A549 (cell line): ENCODE measurements at regions not wholly inside any gene's neighbourhood (a gene's known extent, or its start where the extent isn't known, plus 50 kb on each side); places are given as distances from the start of the nearest gene placed in this dataset.

Source experiments
- ATAC-seq, 2 experiments: fragments of 200-7000 bp in 1 of 2; fragments of >200 bp in 1 of 2; cut with Nextera tagmentation in 1 of 2; cut with Tn5 transposase in 1 of 2; 3 replicates each; pipeline versions ENCODE4 v1.8.0 to v1.9.1; 2018 to 2020; ENCODE audit warnings: mild to moderate bottlenecking in 1 of 2, moderate library complexity in 1 of 2
- CTCF ChIA-PET: fragments of 300-600 bp; sonication (Branson Sonifier 250); formaldehyde crosslinking; extraction: SDS; loops from one replicate; lab custom pipeline; 2021; ENCODE audit warnings: antibody characterized with exemption, inconsistent platforms; lab: Yijun Ruan, JAX
- POLR2A ChIA-PET: fragments of 350-600 bp; formaldehyde crosslinking; extraction: SDS; loops from one replicate; lab custom pipeline; 2021; ENCODE audit warnings: antibody characterized with exemption, inconsistent platforms; lab: Yijun Ruan, JAX
- DNase-seq, 2 experiments: peaks; one replicate each; pipeline versions ENCODE4 v3.0.0 to v3.0.0-alpha.2; 2011 to 2016; ENCODE audit warnings: low read depth in 1 of 2, low spot score in 1 of 2
- FAIRE-seq: peaks from 2 replicates; lab custom pipeline; 2011; peaks lifted over from hg19 to GRCh38; lab: Jason Lieb, UNC
- H3K27ac ChIP-seq, 2 experiments: fragments of >200 bp; sonication (Bioruptor Twin); formaldehyde crosslinking; 3 replicates each; pipeline ENCODE4 v1.5.1; 2016 to 2017
- H3K4me1 ChIP-seq: fragments of >200 bp; sonication (Bioruptor Twin); formaldehyde crosslinking; 3 replicates; pipeline ENCODE4 v1.6.1; 2016
- H3K4me2 ChIP-seq: fragments of >200 bp; sonication (Bioruptor Twin); formaldehyde crosslinking; 3 replicates; pipeline ENCODE4 v1.6.1; 2016
- H3K4me3 ChIP-seq: fragments of >200 bp; sonication (Bioruptor Twin); formaldehyde crosslinking; 3 replicates; pipeline ENCODE4 v1.5.1; 2016
- H3K9me3 ChIP-seq: fragments of >200 bp; sonication (Bioruptor Twin); formaldehyde crosslinking; 3 replicates; pipeline ENCODE4 v1.6.1; 2016
- BCL3 ChIP-seq: fragments of >200 bp; sonication (Bioruptor Twin); formaldehyde crosslinking; IDR thresholded peaks from 3 replicates; pipeline ENCODE4 v1.6.1; 2016
- BHLHE40 ChIP-seq: IDR thresholded peaks from 2 replicates; pipeline ENCODE4 v1.6.1; 2012; ENCODE audit warnings: low read depth, low read length, inconsistent platforms
- CBX2 ChIP-seq: fragments of 200-600 bp; sonication (generic); IDR thresholded peaks from 2 replicates; pipeline ENCODE4 v1.6.1; 2016; ENCODE audit warnings: low read depth, mild to moderate bottlenecking, borderline replicate concordance
- CBX8 ChIP-seq: fragments of 200-600 bp; sonication (generic); IDR thresholded peaks from 2 replicates; pipeline ENCODE4 v1.6.1; 2016
- E2F6 ChIP-seq: IDR thresholded peaks from 2 replicates; pipeline ENCODE4 v1.6.1; 2012; ENCODE audit warnings: low read depth, borderline replicate concordance
- ELK1 ChIP-seq: fragments of 150-350 bp; IDR thresholded peaks from 2 replicates; pipeline ENCODE4 v1.6.1; 2014; ENCODE audit warnings: low read depth, mild to moderate bottlenecking, low read length
- EP300 ChIP-seq, 2 experiments: fragments of >200 bp; sonication (Bioruptor Twin); formaldehyde crosslinking; IDR thresholded peaks; 2 replicates in 1 of 2; 3 replicates in 1 of 2; pipeline ENCODE4 v1.6.1; 2016 to 2017
- FOSB ChIP-seq: fragments of 250-450 bp; sonication (Bioruptor Pico); IDR thresholded peaks from 2 replicates; pipeline ENCODE4 v1.5.0; 2020; ENCODE audit warnings: mild to moderate bottlenecking, moderate library complexity
- FOSL2 ChIP-seq, 2 experiments: fragments of 450-650 bp in 1 of 2; fragments of >200 bp in 1 of 2; sonication (Bioruptor Twin) in 1 of 2; formaldehyde crosslinking; IDR thresholded peaks; 2 replicates each; pipeline versions ENCODE4 v1.5.0 to v1.6.1; 2016 to 2020; ENCODE audit warnings: mild to moderate bottlenecking in 1 of 2, moderate library complexity in 1 of 2
- HEYL ChIP-seq: fragments of 250-450 bp; sonication (Bioruptor Pico); IDR thresholded peaks from 2 replicates; pipeline ENCODE4 v1.8.0; 2021; ENCODE audit warnings: mild to moderate bottlenecking, moderate library complexity
- HMGXB4 ChIP-seq: fragments of 250-450 bp; sonication (Bioruptor Pico); IDR thresholded peaks from 2 replicates; pipeline ENCODE4 v1.5.0; 2021; ENCODE audit warnings: mild to moderate bottlenecking, moderate library complexity, borderline replicate concordance
- HOXB13 ChIP-seq: fragments of 250-450 bp; sonication (Bioruptor Pico); IDR thresholded peaks from 2 replicates; pipeline ENCODE4 v1.5.0; 2020; ENCODE audit warnings: low read depth, mild to moderate bottlenecking, moderate library complexity
- HOXB5 ChIP-seq: fragments of 250-450 bp; sonication (Bioruptor Pico); IDR thresholded peaks from 2 replicates; pipeline ENCODE4 v1.5.0; 2020; ENCODE audit warnings: mild to moderate bottlenecking, moderate library complexity
- JUN ChIP-seq, 2 experiments: fragments of >200 bp; sonication (Bioruptor Twin); formaldehyde crosslinking; IDR thresholded peaks; 2 replicates in 1 of 2; 3 replicates in 1 of 2; pipeline ENCODE4 v1.6.1; 2016 to 2017
- JUNB ChIP-seq: fragments of >200 bp; sonication (Bioruptor Twin); formaldehyde crosslinking; IDR thresholded peaks from 2 replicates; pipeline ENCODE4 v1.6.1; 2016
- KDM5A ChIP-seq: fragments of 200-600 bp; sonication (generic); IDR thresholded peaks from 2 replicates; pipeline ENCODE4 v1.6.1; 2016; ENCODE audit warnings: antibody characterized with exemption, mild to moderate bottlenecking
- MAZ ChIP-seq: fragments of 150-350 bp; IDR thresholded peaks from 2 replicates; pipeline ENCODE4 v1.6.1; 2014; ENCODE audit warnings: antibody characterized with exemption, low read depth, low read length, borderline replicate concordance
- MYC ChIP-seq: IDR thresholded peaks from 2 replicates; pipeline ENCODE4 v1.6.1; 2012; ENCODE audit warnings: mild to moderate bottlenecking, inconsistent platforms, low read length, improper control_type of control experiment, borderline replicate concordance
- NFE2L2 ChIP-seq: fragments of 150-350 bp; conservative IDR thresholded peaks from 2 replicates; pipeline ENCODE4 v1.6.1; 2014; ENCODE audit warnings: low read length
- NPAS2 ChIP-seq: fragments of 250-450 bp; sonication (Bioruptor Pico); IDR thresholded peaks from 2 replicates; pipeline ENCODE4 v1.8.0; 2022; ENCODE audit warnings: mild to moderate bottlenecking, moderate library complexity, borderline replicate concordance
- NR3C1 ChIP-seq: fragments of >200 bp; sonication (Bioruptor Twin); formaldehyde crosslinking; IDR thresholded peaks from 3 replicates; pipeline ENCODE4 v1.6.1; 2017
- POLR2A ChIP-seq: IDR thresholded peaks from 2 replicates; pipeline ENCODE4 v1.6.1; 2012; ENCODE audit warnings: mild to moderate bottlenecking, low read length
- REST ChIP-seq: fragments of 200-600 bp; sonication (generic); IDR thresholded peaks from 2 replicates; pipeline ENCODE4 v1.6.1; 2016; ENCODE audit warnings: antibody characterized with exemption, mild to moderate bottlenecking, moderate library complexity
- RNF2 ChIP-seq: fragments of 200-600 bp; sonication (generic); IDR thresholded peaks from 2 replicates; pipeline ENCODE4 v1.6.1; 2016; ENCODE audit warnings: low read depth, mild to moderate bottlenecking, antibody characterized with exemption, moderate library complexity, borderline replicate concordance
- USF2 ChIP-seq: fragments of 450-650 bp; IDR thresholded peaks from 2 replicates; pipeline ENCODE4 v1.6.1; 2014; ENCODE audit warnings: antibody characterized with exemption
- ZNF302 ChIP-seq: fragments of 250-450 bp; sonication (Bioruptor Pico); IDR thresholded peaks from 2 replicates; pipeline ENCODE4 v1.9.0; 2021; ENCODE audit warnings: inconsistent platforms, mild to moderate bottlenecking, moderate library complexity
- ZSCAN20 ChIP-seq: fragments of 250-450 bp; sonication (Bioruptor Pico); IDR thresholded peaks from 2 replicates; pipeline ENCODE4 v1.8.0; 2022; ENCODE audit warnings: mild to moderate bottlenecking, moderate library complexity
- WGBS: methylation state at CpG from one replicate; pipeline ENCODE4 v1.1.6; 2017; ENCODE audit errors: missing lambda C conversion rate; 5-methylcytosine and 5-hydroxymethylcytosine counted together

- CTCF ChIA-PET, result no interaction called here
- Histone ChIP-seq H3K4me2 (no peak overlapping the region), H3K4me3 (no peak overlapping the region), H3K9me3 (no peaks in the 10 kb centered on the region), H3K4me1 (no peaks in the 10 kb centered on the region), H3K27ac (no peak overlapping the region)
- WGBS, result 85% methylated on average over 11 of the region's 11 CpGs
- no peak for DNase-seq
- FAIRE-seq, result no peak
- POLR2A ChIA-PET, result no interaction called here
- no peak for TF ChIP-seq RNF2
- no peak for TF ChIP-seq ZNF302
- no peak for TF ChIP-seq HOXB13 (CRISPR knock-in tag)
- no peak for TF ChIP-seq BCL3
- no peak for TF ChIP-seq MAZ
- TF ChIP-seq HOXB5 (CRISPR knock-in tag), result no peak
- TF ChIP-seq POLR2A, result no peak
- no peak for TF ChIP-seq KDM5A
- no peak for TF ChIP-seq HEYL (CRISPR knock-in tag)
- no peak for TF ChIP-seq USF2
- no peak for TF ChIP-seq NR3C1
- TF ChIP-seq JUNB, result no peak
- TF ChIP-seq JUN (IDR thresholded peaks at IDR 0.05), result no peak
- ATAC-seq, result no peak
Observed at GRCh38 chr11:70872299-70872698, 380.1 kb downstream of the SHANK2 start.

- DNase-seq (no peak), ATAC-seq (no peak), FAIRE-seq (no peak)
- Histone ChIP-seq H3K4me1 (no peaks in the 10 kb centered on the region), H3K4me2 (no peak overlapping the region), H3K9me3 (no peaks in the 10 kb centered on the region), H3K4me3 (no peak overlapping the region), H3K27ac (no peak overlapping the region)
- ChIA-PET CTCF (no interaction called here), POLR2A (no interaction called here)
- 81% methylated on average over 14 of the region's 14 CpGs for WGBS
- TF ChIP-seq HOXB13 (CRISPR knock-in tag), result no peak
- TF ChIP-seq ELK1, result no peak
- TF ChIP-seq NR3C1, result no peak
- TF ChIP-seq EP300 (IDR thresholded peaks at IDR 0.05), result no peak
- TF ChIP-seq FOSL2 (IDR thresholded peaks at IDR 0.05), result no peak
- TF ChIP-seq FOSL2 (CRISPR knock-in tag; IDR thresholded peaks at IDR 0.05), result no peak
- TF ChIP-seq BHLHE40, result no peak
- no peak for TF ChIP-seq REST
- TF ChIP-seq NPAS2 (CRISPR knock-in tag), result no peak
- TF ChIP-seq MYC, result no peak
- no peak for TF ChIP-seq HMGXB4 (CRISPR knock-in tag)
- TF ChIP-seq KDM5A, result no peak
- TF ChIP-seq ZSCAN20 (CRISPR knock-in tag), result no peak
- TF ChIP-seq FOSB (CRISPR knock-in tag), result no peak
- no peak for TF ChIP-seq JUN (IDR thresholded peaks at IDR 0.05)
- TF ChIP-seq CBX2, result no peak
- no peak for TF ChIP-seq NFE2L2
- no peak for TF ChIP-seq E2F6
- TF ChIP-seq CBX8, result no peak
Observed at GRCh38 chr11:70872955-70873735, 379.2 kb downstream of the SHANK2 start.
